A549 (cell line): ENCODE measurements at regions not wholly inside any gene's neighbourhood (a gene's known extent, or its start where the extent isn't known, plus 50 kb on each side); places are given as distances from the start of the nearest gene placed in this dataset.
"Not testable (repeated sequence)": the region's sequence is repeated elsewhere in the genome, so short reads cannot be mapped to it uniquely, and the experiment has no call there.

ENCODE experiments used
- ATAC-seq, 2 experiments: fragments of 200-7000 bp in 1 of 2; fragments of >200 bp in 1 of 2; cut with Nextera tagmentation in 1 of 2; cut with Tn5 transposase in 1 of 2; 3 replicates each; pipeline versions ENCODE4 v1.8.0 to v1.9.1; 2018 to 2020; ENCODE audit warnings: mild to moderate bottlenecking in 1 of 2, moderate library complexity in 1 of 2
- CTCF ChIA-PET: fragments of 300-600 bp; sonication (Branson Sonifier 250); formaldehyde crosslinking; extraction: SDS; loops from one replicate; lab custom pipeline; 2021; ENCODE audit warnings: antibody characterized with exemption, inconsistent platforms; lab: Yijun Ruan, JAX
- POLR2A ChIA-PET: fragments of 350-600 bp; formaldehyde crosslinking; extraction: SDS; loops from one replicate; lab custom pipeline; 2021; ENCODE audit warnings: antibody characterized with exemption, inconsistent platforms; lab: Yijun Ruan, JAX
- DNase-seq, 2 experiments: peaks; one replicate each; pipeline versions ENCODE4 v3.0.0 to v3.0.0-alpha.2; 2011 to 2016; ENCODE audit warnings: low read depth in 1 of 2, low spot score in 1 of 2
- FAIRE-seq: peaks from 2 replicates; lab custom pipeline; 2011; peaks lifted over from hg19 to GRCh38; lab: Jason Lieb, UNC
- H3K27ac ChIP-seq, 2 experiments: fragments of >200 bp; sonication (Bioruptor Twin); formaldehyde crosslinking; 3 replicates each; pipeline ENCODE4 v1.5.1; 2016 to 2017
- H3K4me1 ChIP-seq: fragments of >200 bp; sonication (Bioruptor Twin); formaldehyde crosslinking; 3 replicates; pipeline ENCODE4 v1.6.1; 2016
- H3K4me2 ChIP-seq: fragments of >200 bp; sonication (Bioruptor Twin); formaldehyde crosslinking; 3 replicates; pipeline ENCODE4 v1.6.1; 2016
- H3K4me3 ChIP-seq: fragments of >200 bp; sonication (Bioruptor Twin); formaldehyde crosslinking; 3 replicates; pipeline ENCODE4 v1.5.1; 2016
- H3K9me3 ChIP-seq: fragments of >200 bp; sonication (Bioruptor Twin); formaldehyde crosslinking; 3 replicates; pipeline ENCODE4 v1.6.1; 2016
- BHLHE40 ChIP-seq: IDR thresholded peaks from 2 replicates; pipeline ENCODE4 v1.6.1; 2012; ENCODE audit warnings: low read depth, low read length, inconsistent platforms
- CBX8 ChIP-seq: fragments of 200-600 bp; sonication (generic); IDR thresholded peaks from 2 replicates; pipeline ENCODE4 v1.6.1; 2016
- E2F6 ChIP-seq: IDR thresholded peaks from 2 replicates; pipeline ENCODE4 v1.6.1; 2012; ENCODE audit warnings: low read depth, borderline replicate concordance
- EP300 ChIP-seq, 2 experiments: fragments of >200 bp; sonication (Bioruptor Twin); formaldehyde crosslinking; IDR thresholded peaks; 2 replicates in 1 of 2; 3 replicates in 1 of 2; pipeline ENCODE4 v1.6.1; 2016 to 2017
- FOSB ChIP-seq: fragments of 250-450 bp; sonication (Bioruptor Pico); IDR thresholded peaks from 2 replicates; pipeline ENCODE4 v1.5.0; 2020; ENCODE audit warnings: mild to moderate bottlenecking, moderate library complexity
- FOSL2 ChIP-seq, 2 experiments: fragments of 450-650 bp in 1 of 2; fragments of >200 bp in 1 of 2; sonication (Bioruptor Twin) in 1 of 2; formaldehyde crosslinking; IDR thresholded peaks; 2 replicates each; pipeline versions ENCODE4 v1.5.0 to v1.6.1; 2016 to 2020; ENCODE audit warnings: mild to moderate bottlenecking in 1 of 2, moderate library complexity in 1 of 2
- FOXS1 ChIP-seq: fragments of 250-450 bp; sonication (Bioruptor Pico); IDR thresholded peaks from 2 replicates; pipeline ENCODE4 v1.5.0; 2020; ENCODE audit warnings: mild to moderate bottlenecking, moderate library complexity
- GATA3 ChIP-seq: IDR thresholded peaks from 2 replicates; pipeline ENCODE4 v1.6.1; 2012; ENCODE audit warnings: borderline replicate concordance
- HMGXB4 ChIP-seq: fragments of 250-450 bp; sonication (Bioruptor Pico); IDR thresholded peaks from 2 replicates; pipeline ENCODE4 v1.5.0; 2021; ENCODE audit warnings: mild to moderate bottlenecking, moderate library complexity, borderline replicate concordance
- HOXA7 ChIP-seq: fragments of 250-450 bp; sonication (Bioruptor Pico); IDR thresholded peaks from 2 replicates; pipeline ENCODE4 v1.5.0; 2020; ENCODE audit warnings: mild to moderate bottlenecking, moderate library complexity
- JUN ChIP-seq, 2 experiments: fragments of >200 bp; sonication (Bioruptor Twin); formaldehyde crosslinking; IDR thresholded peaks; 2 replicates in 1 of 2; 3 replicates in 1 of 2; pipeline ENCODE4 v1.6.1; 2016 to 2017
- MAFK ChIP-seq: fragments of 450-650 bp; IDR thresholded peaks from 2 replicates; pipeline ENCODE4 v1.6.1; 2014; ENCODE audit not compliant: partially characterized antibody
- NFE2L2 ChIP-seq: fragments of 150-350 bp; conservative IDR thresholded peaks from 2 replicates; pipeline ENCODE4 v1.6.1; 2014; ENCODE audit warnings: low read length
- PHF8 ChIP-seq: fragments of 200-600 bp; sonication (generic); IDR thresholded peaks from 2 replicates; pipeline ENCODE4 v1.6.1; 2016; ENCODE audit warnings: low read depth, mild to moderate bottlenecking, antibody characterized with exemption, moderate library complexity, borderline replicate concordance
- POLR2AphosphoS2 ChIP-seq: conservative IDR thresholded peaks from 2 replicates; pipeline ENCODE4 v1.6.1; 2012; ENCODE audit warnings: low read length, improper control_type of control experiment, inconsistent platforms
- RARB ChIP-seq: fragments of 250-450 bp; sonication (Bioruptor Pico); IDR thresholded peaks from 2 replicates; pipeline ENCODE4 v1.8.0; 2021; ENCODE audit warnings: mild to moderate bottlenecking, moderate library complexity
- RCOR1 ChIP-seq: fragments of 150-350 bp; IDR thresholded peaks from 2 replicates; pipeline ENCODE4 v1.6.1; 2014; ENCODE audit warnings: antibody characterized with exemption, low read length, low read depth
- RFX5 ChIP-seq: fragments of 450-650 bp; IDR thresholded peaks from 2 replicates; pipeline ENCODE4 v1.7.1; 2014; ENCODE audit warnings: antibody characterized with exemption, mild to moderate bottlenecking, moderate library complexity
- SMC3 ChIP-seq: fragments of >200 bp; sonication (Bioruptor Twin); formaldehyde crosslinking; IDR thresholded peaks from 3 replicates; pipeline ENCODE4 v1.6.1; 2018; ENCODE audit warnings: inconsistent platforms
- ZC3H11A ChIP-seq: fragments of 450-650 bp; IDR thresholded peaks from 2 replicates; pipeline ENCODE4 v1.6.1; 2014; ENCODE audit warnings: antibody characterized with exemption, mild to moderate bottlenecking
- ZFP36 ChIP-seq: fragments of 450-650 bp; IDR thresholded peaks from 2 replicates; pipeline ENCODE4 v1.6.1; 2014; ENCODE audit warnings: borderline replicate concordance; ENCODE audit not compliant: partially characterized antibody
- WGBS: methylation state at CpG from one replicate; pipeline ENCODE4 v1.1.6; 2017; ENCODE audit errors: missing lambda C conversion rate; 5-methylcytosine and 5-hydroxymethylcytosine counted together
- TF ChIP-seq, protein P1 (sequence below): IDR thresholded peaks from 2 replicates; pipeline ENCODE4 v1.6.1; 2012
- TF ChIP-seq, protein P2 (sequence below): fragments of >200 bp; sonication (Bioruptor Twin); formaldehyde crosslinking; IDR thresholded peaks from 3 replicates; pipeline ENCODE4 v1.5.1; 2016

DNA sequence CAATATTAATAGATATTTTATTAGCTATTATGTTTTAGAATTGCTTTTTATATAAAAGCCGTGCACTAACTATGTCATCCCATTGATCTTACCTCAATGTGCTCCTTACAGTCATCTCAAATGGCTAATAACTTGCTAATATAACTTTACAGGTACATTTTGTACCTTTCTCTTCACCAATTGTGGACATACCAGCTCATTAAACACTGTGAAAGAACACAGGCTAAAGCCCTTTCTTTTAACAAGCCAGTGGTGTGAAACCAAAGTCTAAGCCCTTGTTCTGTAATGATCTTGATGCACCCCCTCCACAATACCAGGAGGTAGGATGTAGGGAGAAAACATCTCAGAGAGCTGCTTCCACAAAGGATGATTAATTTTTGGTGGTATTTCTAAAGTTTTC lies 675.3 kb upstream of the USP15 start:
- TF ChIP-seq JUN (IDR thresholded peaks at IDR 0.05), result no peak
- TF ChIP-seq GATA3, result no peak
- TF ChIP-seq NFE2L2, result no peak
- TF ChIP-seq, all 56 proteins: peak for 0
- CTCF ChIA-PET, result no interaction called here
- Histone ChIP-seq H3K9me3 (no peaks in the 10 kb centered on the region), H3K4me3 (no peak overlapping the region), H3K4me1 (no peaks in the 10 kb centered on the region), H3K27ac (no peak overlapping the region), H3K4me2 (no peak overlapping the region)
- ATAC-seq (no peak), FAIRE-seq (no peak), DNase-seq (no peak)
- POLR2A ChIA-PET, result no interaction called here
- 0% methylated on average over 1 of the region's 1 CpG for WGBS

GRCh38 chr12:61590864-61591263 lies 669.3 kb upstream of the USP15 start:
- H3K4me3 ChIP-seq, POLR2A ChIA-PET, FAIRE-seq, H3K4me1 ChIP-seq, H3K4me2 ChIP-seq, H3K9me3 ChIP-seq, H3K27ac ChIP-seq, DNase-seq, ATAC-seq, CTCF ChIA-PET: not testable (repeated sequence)

GRCh38 chr12:61610143-61610542 lies 650.1 kb upstream of the USP15 start:
- Histone ChIP-seq H3K4me1 (no peaks in the 10 kb centered on the region), H3K9me3 (no peaks in the 10 kb centered on the region), H3K4me3 (no peak overlapping the region), H3K4me2 (no peak overlapping the region), H3K27ac (no peak overlapping the region)
- DNase-seq (no peak), FAIRE-seq (no peak), ATAC-seq (no peak)
- no peak for TF ChIP-seq BHLHE40
- no peak for TF ChIP-seq ZFP36
- TF ChIP-seq CBX8, result no peak
- TF ChIP-seq, protein P1, sequence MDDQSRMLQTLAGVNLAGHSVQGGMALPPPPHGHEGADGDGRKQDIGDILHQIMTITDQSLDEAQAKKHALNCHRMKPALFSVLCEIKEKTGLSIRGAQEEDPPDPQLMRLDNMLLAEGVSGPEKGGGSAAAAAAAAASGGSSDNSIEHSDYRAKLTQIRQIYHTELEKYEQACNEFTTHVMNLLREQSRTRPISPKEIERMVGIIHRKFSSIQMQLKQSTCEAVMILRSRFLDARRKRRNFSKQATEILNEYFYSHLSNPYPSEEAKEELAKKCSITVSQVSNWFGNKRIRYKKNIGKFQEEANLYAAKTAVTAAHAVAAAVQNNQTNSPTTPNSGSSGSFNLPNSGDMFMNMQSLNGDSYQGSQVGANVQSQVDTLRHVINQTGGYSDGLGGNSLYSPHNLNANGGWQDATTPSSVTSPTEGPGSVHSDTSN, result no peak
- no peak for TF ChIP-seq RFX5
- no peak for TF ChIP-seq HOXA7 (CRISPR knock-in tag)
- ChIA-PET POLR2A (no interaction called here), CTCF (no interaction called here)

DNA sequence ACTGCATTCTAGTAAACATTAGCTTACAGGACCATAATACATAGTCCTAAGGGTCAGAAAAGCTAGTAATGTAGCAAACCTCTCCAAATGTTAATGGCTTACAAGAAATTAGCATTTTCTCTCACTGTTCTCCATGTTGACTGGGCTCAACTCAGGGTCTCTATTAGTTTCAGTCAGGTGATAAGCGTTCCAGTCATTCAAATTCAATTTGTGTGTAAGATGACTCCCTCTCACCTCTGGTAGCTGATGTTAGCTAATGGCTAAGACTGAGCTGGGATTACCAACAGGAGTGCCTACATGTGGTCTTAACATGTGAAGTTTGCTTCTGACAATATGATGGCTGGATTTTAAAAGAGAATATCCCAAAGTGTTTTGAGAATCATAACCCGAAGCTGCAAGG lies 630.5 kb upstream of the USP15 start:
- POLR2A ChIA-PET, result no interaction called here
- ATAC-seq (no peak), DNase-seq (no peak), FAIRE-seq (no peak)
- no peak for TF ChIP-seq PHF8
- no peak for TF ChIP-seq RCOR1
- no peak for TF ChIP-seq JUN (IDR thresholded peaks at IDR 0.05)
- TF ChIP-seq RARB, result no peak
- TF ChIP-seq MAFK, result no peak
- TF ChIP-seq SMC3, result no peak
- no peak for TF ChIP-seq EP300 (IDR thresholded peaks at IDR 0.05)
- TF ChIP-seq FOSB (CRISPR knock-in tag), result no peak
- no peak for TF ChIP-seq FOSL2 (IDR thresholded peaks at IDR 0.05)
- TF ChIP-seq FOSL2 (CRISPR knock-in tag; IDR thresholded peaks at IDR 0.05), result no peak
- Histone ChIP-seq H3K27ac (no peak overlapping the region), H3K4me3 (no peak overlapping the region), H3K9me3 (no peaks in the 10 kb centered on the region), H3K4me1 (no peaks in the 10 kb centered on the region), H3K4me2 (no peak overlapping the region)
- 3% methylated on average over 2 of the region's 2 CpGs for WGBS
- CTCF ChIA-PET, result no interaction called here

- H3K9me3 ChIP-seq, result no peaks in the 10 kb centered on the region
- ATAC-seq, result no peak
- ChIA-PET POLR2A (no interaction called here), CTCF (no interaction called here)
- no peak overlapping the region for H3K27ac ChIP-seq
- FAIRE-seq, result no peak
- H3K4me2 ChIP-seq, result no peak overlapping the region
- H3K4me1 ChIP-seq, result no peaks in the 10 kb centered on the region
- 2% methylated on average over 3 of the region's 3 CpGs for WGBS
- H3K4me3 ChIP-seq, result no peak overlapping the region
- no peak for DNase-seq
- TF ChIP-seq, protein P2, sequence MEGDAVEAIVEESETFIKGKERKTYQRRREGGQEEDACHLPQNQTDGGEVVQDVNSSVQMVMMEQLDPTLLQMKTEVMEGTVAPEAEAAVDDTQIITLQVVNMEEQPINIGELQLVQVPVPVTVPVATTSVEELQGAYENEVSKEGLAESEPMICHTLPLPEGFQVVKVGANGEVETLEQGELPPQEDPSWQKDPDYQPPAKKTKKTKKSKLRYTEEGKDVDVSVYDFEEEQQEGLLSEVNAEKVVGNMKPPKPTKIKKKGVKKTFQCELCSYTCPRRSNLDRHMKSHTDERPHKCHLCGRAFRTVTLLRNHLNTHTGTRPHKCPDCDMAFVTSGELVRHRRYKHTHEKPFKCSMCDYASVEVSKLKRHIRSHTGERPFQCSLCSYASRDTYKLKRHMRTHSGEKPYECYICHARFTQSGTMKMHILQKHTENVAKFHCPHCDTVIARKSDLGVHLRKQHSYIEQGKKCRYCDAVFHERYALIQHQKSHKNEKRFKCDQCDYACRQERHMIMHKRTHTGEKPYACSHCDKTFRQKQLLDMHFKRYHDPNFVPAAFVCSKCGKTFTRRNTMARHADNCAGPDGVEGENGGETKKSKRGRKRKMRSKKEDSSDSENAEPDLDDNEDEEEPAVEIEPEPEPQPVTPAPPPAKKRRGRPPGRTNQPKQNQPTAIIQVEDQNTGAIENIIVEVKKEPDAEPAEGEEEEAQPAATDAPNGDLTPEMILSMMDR, result no peak
- no peak for TF ChIP-seq HMGXB4 (CRISPR knock-in tag)
- no peak for TF ChIP-seq POLR2AphosphoS2
- TF ChIP-seq FOXS1 (CRISPR knock-in tag), result no peak
- TF ChIP-seq E2F6, result no peak
- no peak for TF ChIP-seq ZC3H11A
These were observed 613.6 kb upstream of the USP15 start for GRCh38 chr12:61646639-61647038.
